H7 (cell line): ENCODE measurements at regions not wholly inside any gene's neighbourhood (a gene's known extent, or its start where the extent isn't known, plus 50 kb on each side); places are given as distances from the start of the nearest gene placed in this dataset.

ENCODE experiments used
- DNase-seq: peaks from one replicate; pipeline ENCODE4 v3.0.0; 2012
- H3K27me3 ChIP-seq: 2 replicates; pipeline ENCODE4 v1.6.0; 2011; ENCODE audit warnings: mild to moderate bottlenecking, low read length; ENCODE audit not compliant: control insufficient read depth, insufficient read depth
- H3K36me3 ChIP-seq: replicated peaks from 2 replicates; pipeline ENCODE4 v1.5.1; 2011; ENCODE audit warnings: low read length; ENCODE audit not compliant: control insufficient read depth, insufficient read depth
- H3K4me3 ChIP-seq: 2 replicates; pipeline ENCODE4 v1.5.1; 2011; ENCODE audit warnings: low read depth, mild to moderate bottlenecking, control low read depth, low read length, moderate library complexity; ENCODE audit not compliant: insufficient read depth

DNA sequence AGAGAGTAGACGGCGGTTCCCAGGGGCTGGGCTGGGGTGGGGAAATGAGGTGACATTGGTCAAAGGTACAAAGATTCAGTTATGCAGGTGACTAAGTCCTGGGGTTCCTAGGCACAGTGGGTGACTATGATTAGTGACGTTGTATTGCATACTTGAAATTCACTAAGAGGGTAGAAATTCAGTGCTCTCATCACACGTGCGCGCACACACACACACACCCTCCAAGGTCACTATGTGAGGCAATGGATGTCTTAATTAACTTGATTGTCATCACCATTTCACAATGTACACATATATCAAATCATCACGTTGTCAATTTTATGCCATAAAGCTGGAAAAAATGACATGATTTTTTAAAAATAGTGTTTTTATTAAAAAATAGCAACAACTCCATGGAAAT is 92.9 kb upstream of the ALKAL2 start:
- H3K36me3 ChIP-seq, result no peaks in the 10 kb centered on the region
- no peak for DNase-seq
- H3K4me3 ChIP-seq, result no peak overlapping the region
- H3K27me3 ChIP-seq, result no peaks in the 10 kb centered on the region; the same call in 1 of the 2 replicates

DNA sequence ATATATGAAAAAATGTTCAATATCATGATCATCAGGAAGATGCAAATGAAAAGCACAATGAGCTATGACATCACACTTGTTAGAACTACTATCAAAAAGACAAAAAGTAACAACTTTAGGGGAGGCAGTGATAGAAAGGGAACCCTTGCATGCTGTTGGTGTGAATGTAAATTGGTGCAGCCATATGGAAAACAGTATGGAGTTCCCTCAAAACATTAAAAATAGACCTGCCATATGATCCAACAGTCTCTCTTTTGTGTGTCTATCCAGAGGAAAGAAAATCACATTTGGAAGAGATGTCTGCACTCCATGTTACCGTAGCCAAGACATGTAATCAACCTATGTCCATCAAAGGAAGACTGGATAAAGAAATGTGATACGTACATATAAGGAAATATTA is 92.3 kb upstream of the ALKAL2 start:
- no peaks in the 10 kb centered on the region; the same call in 1 of the 2 replicates for H3K27me3 ChIP-seq
- H3K4me3 ChIP-seq, result no peak overlapping the region
- no peak for DNase-seq
- no peaks in the 10 kb centered on the region for H3K36me3 ChIP-seq

DNA sequence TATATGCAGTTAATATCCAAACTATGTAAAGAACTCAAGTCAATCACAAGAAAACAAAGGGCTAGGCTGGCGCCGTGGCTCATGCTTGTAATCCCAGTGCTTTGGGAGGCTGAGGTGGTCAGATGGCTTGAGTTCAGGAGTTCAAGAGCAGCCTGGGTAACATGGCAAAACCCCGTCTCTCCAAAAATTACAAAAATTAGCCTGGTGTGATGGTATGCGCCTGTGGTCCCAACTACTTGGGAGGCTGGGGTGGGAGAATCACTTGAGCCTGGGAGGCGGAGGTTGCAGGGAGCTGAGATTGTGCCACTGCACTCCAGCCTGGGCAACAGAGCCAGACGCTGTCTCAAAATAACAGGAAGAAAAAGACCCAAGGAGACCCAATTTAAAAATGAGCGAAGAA is 91.9 kb upstream of the ALKAL2 start:
- no peaks in the 10 kb centered on the region for H3K36me3 ChIP-seq
- no peak overlapping the region for H3K4me3 ChIP-seq
- DNase-seq, result no peak
- no peaks in the 10 kb centered on the region; the same call in 1 of the 2 replicates for H3K27me3 ChIP-seq

DNA sequence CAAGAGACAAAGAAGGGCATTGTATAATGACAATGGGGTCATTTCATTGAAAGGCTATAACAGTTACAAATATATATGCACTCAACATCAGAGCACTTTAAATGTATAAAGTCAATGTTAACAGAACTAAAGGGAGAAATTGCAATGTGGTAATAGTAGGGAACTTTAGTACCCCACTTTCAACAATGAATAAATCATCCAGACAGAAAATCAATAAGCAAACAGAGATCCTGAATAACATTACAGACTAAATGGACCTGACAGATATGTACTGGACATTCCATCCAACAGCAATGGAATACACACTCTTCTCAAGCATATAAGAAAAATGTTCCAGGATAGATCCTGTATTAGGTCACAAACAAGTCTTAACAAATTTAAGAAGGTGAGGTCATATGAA is 90.5 kb upstream of the ALKAL2 start:
- Histone ChIP-seq H3K4me3 (no peak overlapping the region), H3K27me3 (no peaks in the 10 kb centered on the region; the same call in 1 of the 2 replicates), H3K36me3 (no peaks in the 10 kb centered on the region)
- DNase-seq, result no peak

DNA sequence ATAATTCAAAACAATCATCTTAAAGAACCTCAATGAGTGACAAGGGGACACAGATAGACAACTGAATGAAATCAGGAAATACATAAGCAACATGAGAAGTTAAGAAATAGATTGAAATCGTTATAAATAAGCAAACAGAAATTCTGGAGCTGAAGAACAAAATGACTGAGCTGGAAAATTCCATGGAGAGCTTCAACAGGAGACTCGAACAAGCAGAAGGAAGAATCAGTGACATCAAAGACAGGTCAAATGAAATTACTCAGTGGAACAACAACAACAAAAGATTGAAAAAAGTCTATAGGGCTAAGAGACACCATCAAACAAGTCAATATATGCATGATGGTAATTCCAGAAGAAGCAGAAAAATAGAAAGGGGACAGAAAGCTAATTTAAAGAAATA is 89.5 kb upstream of the ALKAL2 start:
- no peak overlapping the region for H3K4me3 ChIP-seq
- no peaks in the 10 kb centered on the region for H3K36me3 ChIP-seq
- DNase-seq, result no peak
- H3K27me3 ChIP-seq, result no peaks in the 10 kb centered on the region; the same call in 1 of the 2 replicates

DNA sequence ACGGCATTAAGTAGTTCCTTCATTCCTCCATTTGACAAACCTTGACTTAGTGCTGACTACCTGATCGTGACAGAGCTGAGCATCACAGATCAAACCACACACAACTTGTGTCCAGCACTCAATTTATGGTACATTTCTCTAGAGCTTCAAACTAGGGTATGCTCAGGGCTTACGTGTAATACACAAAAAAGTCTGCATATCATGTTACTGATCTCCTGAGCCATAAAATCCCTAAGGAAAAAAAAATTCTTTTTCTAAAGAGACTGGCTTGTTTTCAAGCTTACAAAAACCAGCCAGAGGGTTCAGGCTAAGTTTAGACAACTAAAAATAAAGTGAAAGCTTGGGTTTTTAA is 88.0 kb upstream of the ALKAL2 start:
- H3K36me3 ChIP-seq, result no peaks in the 10 kb centered on the region
- H3K4me3 ChIP-seq, result no peak overlapping the region
- no peak for DNase-seq
- H3K27me3 ChIP-seq, result no peaks in the 10 kb centered on the region

DNA sequence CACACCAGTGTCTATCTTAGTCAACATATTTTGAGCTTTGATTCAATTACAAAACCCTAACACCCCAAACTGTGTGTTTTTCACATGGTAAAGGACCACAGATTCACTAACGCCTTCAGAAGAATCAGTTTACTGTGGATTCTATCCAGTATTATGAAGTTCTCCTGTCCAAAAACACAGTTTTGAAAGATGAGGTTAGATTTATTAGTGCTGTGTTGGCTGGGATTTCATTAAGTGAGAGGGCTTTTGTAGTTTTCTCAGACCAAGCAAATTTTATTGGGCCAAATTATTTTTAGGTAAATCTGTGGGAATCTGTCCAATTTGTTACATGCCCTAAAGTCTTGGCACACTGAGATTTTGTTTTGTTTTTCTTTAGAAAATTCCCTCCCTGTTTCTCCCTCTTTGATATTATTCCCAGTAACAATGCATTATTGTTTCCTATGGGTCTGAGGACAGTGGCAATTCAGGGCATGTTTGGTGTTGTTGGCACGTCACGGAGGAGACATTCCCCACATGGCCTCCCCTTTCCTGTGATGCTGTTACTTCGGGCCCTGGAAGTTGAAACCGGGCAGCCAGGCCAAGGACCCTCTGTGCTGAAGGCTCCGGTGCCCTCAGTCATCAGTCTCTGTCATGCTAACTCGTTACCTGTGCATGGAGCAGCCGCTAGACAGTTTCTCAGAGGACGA is 87.5 kb upstream of the ALKAL2 start:
- no peaks in the 10 kb centered on the region for H3K27me3 ChIP-seq
- no peak for DNase-seq
- no peak overlapping the region for H3K4me3 ChIP-seq

DNA sequence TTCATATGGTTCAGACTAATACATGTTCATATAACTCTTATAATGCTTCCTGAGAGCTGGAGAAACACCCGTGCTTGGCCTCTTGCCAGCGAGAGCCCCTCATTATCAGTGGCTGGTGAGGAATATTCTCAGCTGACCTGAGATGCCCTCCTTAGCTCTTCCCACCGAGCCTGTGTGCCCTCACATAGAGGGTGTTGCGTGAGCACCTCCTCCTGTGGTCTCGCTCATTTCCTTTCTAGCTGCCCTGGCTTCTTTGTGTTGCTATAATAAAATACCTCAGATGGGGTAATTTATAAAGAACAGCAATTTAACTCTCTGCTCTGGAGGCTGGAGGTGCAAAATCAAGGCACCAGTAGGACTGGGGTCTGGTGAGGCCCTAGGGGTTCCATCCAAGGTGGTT is 80.5 kb upstream of the ALKAL2 start:
- Histone ChIP-seq H3K36me3 (no peaks in the 10 kb centered on the region), H3K4me3 (no peak overlapping the region), H3K27me3 (no peaks in the 10 kb centered on the region)
- DNase-seq, result no peak

More for the DNA sequence above, 87.5 kb upstream of the ALKAL2 start:
- no peaks in the 10 kb centered on the region for H3K36me3 ChIP-seq

DNA sequence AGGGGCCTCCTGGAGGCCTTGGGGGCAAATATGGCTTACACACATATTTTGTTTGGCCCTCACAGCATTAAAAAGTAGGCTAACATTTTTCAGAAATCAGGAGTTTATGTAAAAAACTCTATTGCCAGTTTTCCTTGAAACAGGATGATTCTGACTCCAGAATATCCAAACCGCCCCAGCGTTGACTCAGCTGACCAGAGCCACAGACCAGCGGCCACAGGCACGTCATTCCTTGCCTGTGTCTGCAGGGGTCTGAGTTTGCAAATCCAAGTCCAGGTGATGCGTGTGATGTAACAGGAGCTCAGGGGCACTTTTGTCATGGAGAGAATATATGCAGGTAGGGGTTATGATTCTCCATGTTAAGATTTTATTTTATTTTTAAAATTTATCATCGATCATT is 79.4 kb upstream of the ALKAL2 start:
- no peak overlapping the region for H3K4me3 ChIP-seq
- DNase-seq, result no peak
- no peaks in the 10 kb centered on the region for H3K27me3 ChIP-seq
- H3K36me3 ChIP-seq, result no peaks in the 10 kb centered on the region

DNA sequence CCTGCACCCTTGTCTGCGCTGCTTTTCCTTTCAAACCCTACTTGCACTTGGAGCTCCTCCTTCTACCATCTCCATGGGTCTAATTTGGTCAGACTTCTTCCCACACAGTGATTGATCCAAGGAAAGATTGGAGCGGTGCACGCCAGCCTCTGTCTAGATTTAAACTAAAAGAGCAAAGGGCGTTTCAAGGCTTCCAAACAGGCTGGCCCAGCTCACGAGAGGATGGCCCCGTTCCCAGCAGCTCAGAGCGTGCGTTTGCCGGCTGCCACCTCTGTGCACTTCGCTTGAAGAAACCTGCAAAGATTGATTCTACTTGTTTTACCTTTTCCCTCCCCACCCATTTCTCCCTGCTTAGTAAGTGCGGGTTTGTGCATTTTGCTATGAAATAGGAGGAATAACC is 78.8 kb upstream of the ALKAL2 start:
- no peak overlapping the region for H3K4me3 ChIP-seq
- H3K27me3 ChIP-seq, result no peaks in the 10 kb centered on the region
- H3K36me3 ChIP-seq, result no peaks in the 10 kb centered on the region
- DNase-seq, result no peak

DNA sequence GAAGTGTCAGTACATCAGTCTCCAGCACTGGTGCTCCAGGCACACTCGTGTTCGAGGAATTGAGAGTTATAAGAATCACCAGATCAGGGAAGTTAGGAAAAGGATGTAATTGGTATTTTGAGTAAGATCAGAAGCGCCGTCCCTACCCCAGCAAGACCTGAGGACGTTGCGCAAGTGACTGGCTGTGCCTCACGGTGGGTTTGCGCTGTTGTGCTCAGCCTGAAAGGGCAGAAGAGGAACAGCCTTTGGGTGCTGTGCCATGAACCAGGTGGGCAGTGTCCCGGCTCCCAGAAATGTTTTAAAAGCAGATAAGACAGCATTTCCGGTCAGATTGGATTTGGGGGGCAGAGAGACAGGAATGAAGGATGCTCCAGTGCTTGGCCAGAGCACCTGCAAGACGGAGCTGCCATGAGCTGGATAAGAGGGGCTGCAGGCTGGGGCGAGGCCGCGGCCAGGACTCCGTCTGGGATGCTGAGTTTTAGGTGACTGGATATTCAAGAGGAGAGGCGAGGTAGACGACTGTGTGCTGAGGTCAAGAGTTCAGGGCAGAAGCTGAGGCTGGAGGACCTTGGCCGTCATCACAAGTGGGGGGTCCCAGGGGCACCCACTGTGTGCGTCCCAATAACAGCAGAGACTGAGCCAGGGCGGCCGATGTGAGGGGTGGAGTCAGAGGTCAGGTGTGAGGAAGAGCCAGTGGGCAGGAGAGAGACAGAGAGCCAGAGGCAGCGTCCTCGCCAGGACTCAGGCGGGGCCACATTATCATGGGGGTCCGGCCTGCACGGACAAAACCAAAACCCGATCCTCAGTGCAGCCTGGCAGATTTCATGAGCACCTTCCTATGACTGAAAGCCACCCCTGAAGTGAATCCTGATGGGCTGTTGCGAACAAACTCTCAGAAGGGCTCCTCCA is 77.7 kb upstream of the ALKAL2 start:
- Histone ChIP-seq H3K27me3 (no peaks in the 10 kb centered on the region), H3K36me3 (no peaks in the 10 kb centered on the region), H3K4me3 (no peak overlapping the region)
- no peak for DNase-seq

DNA sequence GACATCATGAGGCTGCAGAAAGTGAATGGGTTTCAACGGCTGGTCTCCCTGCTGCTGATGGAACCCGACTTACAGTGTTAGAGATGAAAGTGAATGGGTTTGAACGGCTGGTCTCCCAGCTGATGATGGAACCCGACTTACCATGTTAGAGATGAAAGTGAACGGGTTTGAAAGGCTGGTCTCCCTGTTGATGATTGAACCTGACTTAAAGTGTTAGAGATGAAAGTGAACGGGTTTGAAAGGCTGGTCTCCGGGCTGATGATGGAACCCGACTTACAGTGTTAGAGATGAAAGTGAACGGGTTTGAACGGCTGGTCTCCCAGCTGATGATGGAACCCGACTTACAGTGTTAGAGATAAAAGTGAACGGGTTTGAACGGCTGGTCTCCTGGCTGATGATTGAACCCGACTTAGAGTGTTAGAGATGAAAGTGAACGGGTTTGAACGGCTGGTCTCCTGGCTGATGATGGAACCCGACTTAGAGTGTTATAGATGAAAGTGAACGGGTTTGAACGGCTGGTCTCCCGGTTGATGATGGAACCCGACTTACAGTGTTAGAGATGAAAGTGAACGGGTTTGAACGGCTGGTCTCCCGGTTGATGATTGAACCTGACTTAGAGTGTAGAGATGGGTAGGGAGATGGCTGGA is 76.1 kb upstream of the ALKAL2 start:
- DNase-seq, result no peak
- Histone ChIP-seq H3K4me3 (no peak overlapping the region), H3K27me3 (no peaks in the 10 kb centered on the region), H3K36me3 (no peaks in the 10 kb centered on the region)

DNA sequence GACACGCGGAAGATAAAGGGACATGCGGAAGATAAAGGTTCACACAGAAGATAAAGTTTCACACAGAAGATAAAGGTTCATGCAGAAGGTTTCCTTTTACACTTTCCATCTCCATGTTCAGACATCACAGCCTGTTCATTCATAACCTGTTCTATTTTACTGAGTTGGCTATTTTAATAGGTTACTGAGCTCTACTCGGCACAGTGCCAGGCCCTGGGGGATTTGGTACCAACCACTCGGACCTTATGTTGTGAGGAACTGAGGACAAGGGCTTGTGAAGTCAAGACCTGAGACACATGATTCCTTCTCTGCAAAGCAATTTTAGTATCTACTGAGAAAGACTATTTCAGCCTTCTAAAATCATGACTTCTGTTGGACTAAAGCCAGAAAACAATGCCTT is 75.0 kb upstream of the ALKAL2 start:
- H3K4me3 ChIP-seq, result no peak overlapping the region
- H3K36me3 ChIP-seq, result no peaks in the 10 kb centered on the region
- DNase-seq, result no peak
- H3K27me3 ChIP-seq, result no peaks in the 10 kb centered on the region

DNA sequence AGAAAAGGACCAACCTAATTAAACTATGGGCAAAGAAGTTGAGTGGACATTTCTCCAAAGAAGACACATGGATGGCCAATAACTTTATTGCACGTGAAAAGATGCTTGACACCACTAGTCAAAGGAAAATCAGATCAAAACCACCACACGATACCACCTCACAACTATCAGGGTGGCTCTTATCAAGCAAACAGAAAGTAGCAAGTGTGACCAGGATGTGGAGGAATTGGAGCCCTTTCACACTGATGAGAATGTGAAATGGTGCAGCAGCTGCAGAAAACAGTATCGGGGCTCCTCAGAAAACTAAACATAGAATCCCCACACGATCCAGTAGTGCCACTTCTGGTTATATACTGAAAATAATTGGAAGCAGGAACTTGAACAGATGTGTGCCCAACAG is 72.2 kb upstream of the ALKAL2 start:
- no peaks in the 10 kb centered on the region for H3K27me3 ChIP-seq
- DNase-seq, result no peak
- no peak overlapping the region for H3K4me3 ChIP-seq
- no peaks in the 10 kb centered on the region for H3K36me3 ChIP-seq

DNA sequence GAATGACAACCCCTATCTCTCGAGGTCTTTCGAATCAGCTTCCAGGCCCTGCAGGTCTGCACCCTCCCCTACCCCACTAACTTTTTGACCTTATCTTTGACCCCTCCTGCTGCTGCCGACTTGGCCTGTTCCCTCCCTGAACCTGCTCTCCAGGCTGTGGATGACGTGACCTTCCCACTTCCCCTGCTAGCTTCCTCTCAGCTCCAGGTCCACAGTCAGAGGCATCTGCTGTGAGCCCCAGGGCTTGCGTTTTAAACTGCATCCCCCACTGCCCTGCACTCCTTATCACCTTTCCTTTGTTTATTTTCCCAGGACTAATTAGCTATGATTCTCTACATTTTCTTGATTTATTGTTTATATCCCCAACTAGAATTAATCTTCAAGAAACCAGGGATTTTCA is 71.2 kb upstream of the ALKAL2 start:
- Histone ChIP-seq H3K27me3 (no peaks in the 10 kb centered on the region), H3K4me3 (no peak overlapping the region), H3K36me3 (no peaks in the 10 kb centered on the region)
- no peak for DNase-seq
